ENCODE measurements at regions not wholly inside any gene's neighbourhood (a gene's known extent, or its start where the extent isn't known, plus 50 kb on each side); places are given as distances from the start of the nearest gene placed in this dataset.

DNA sequence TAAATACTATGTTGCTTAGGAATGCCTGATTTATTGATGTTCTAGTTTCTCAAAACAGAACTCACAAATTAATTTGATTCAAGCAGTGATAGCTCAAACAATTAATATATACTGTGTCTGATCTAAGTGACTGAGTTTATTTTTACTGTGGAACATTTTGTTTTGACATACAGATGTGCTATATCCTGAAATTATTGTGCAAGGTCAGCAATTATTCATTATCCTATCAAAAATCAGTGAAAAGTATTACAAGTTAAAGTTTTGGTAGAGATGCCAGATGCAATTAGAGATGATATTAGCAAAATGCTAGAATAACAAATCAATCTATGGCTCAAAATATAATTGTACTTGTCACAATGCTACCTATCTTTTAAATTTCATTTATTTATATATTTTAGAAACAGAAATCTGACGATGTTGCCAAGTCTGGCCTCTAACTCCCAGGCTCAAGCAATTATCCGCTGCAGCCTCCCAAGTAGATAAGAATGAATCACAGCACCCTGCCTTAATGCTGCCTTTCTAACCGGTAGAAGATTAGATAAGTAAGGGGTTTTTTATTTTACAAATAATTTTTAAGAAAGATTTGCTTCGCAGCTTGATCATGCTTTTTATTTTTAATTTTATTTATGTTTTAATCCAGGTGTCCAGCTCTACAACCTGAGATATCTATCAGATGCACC is 825.5 kb upstream of the NDST4 start:
- DNase-seq (ENCODE audit: low spot score), result no peak

DNA sequence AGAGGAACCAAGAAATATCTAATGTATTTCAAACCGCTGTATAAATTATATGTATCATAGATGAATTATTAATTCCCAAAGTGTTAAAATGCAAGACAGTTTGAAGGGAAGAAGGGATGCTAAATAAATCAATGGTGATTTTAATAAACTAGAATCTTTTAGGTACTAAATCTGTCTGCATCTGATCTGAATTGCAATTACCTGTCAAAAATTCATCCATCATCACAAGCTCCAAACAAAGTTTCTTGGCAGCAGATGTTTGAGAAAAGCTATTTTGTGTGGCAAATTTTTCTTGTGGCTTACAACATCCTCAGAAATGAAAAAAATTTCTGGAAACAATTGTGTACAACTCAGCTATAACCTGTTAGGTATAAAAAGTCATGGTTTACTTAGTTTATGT is 816.0 kb upstream of the NDST4 start:
- no peak for DNase-seq (ENCODE audit: low spot score)

- DNase-seq (ENCODE audit: low spot score), result no peak
These were observed 814.0 kb upstream of the NDST4 start for GRCh38 chr4:115927382-115927781.

GRCh38 chr4:115923152-115923551 is 809.7 kb upstream of the NDST4 start:
- DNase-seq (ENCODE audit: low spot score), result no peak

DNA sequence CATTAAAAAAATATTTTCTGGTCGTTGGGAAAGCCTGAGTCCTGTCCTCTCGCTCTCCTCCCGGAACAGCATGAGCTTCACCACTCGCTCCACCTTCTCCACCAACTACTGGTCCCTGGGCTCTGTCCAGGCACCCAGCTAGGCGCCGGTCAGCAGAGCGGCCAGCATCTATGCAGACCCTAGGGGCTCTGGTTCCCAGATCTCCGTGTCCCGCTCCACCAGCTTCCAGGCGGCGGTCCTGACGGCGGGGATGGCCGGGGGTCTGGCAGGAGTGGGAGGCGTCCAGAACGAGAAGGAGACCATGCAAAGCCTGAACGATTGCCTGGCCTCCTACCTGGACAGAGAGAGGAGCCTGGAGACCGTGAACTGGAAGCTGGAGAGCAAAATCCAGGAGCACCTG is 807.2 kb upstream of the NDST4 start:
- no peak for DNase-seq (ENCODE audit: low spot score)

DNA sequence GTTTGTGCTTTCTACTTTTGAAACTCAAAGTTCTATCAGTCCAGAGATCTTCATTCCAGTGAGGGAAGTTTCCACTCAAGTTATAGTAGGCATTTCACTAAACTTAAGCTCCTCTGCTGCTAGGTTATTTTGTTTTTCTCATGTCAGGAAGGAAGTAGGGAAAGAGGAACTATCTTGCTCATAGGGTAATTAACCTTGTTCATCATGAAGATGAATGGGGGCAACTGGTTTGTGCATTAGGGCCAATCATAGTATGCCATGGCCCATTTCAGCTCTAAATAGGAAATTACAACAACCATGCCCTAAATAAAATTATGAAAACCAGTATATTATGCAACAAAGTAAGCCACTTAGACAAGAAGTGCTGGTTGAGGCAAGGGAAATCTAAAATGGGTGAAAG is 804.7 kb upstream of the NDST4 start:
- no peak for DNase-seq (ENCODE audit: low spot score)

GRCh38 chr4:115906428-115906827 is 793.0 kb upstream of the NDST4 start:
- DNase-seq (ENCODE audit: low spot score), result no peak

DNA sequence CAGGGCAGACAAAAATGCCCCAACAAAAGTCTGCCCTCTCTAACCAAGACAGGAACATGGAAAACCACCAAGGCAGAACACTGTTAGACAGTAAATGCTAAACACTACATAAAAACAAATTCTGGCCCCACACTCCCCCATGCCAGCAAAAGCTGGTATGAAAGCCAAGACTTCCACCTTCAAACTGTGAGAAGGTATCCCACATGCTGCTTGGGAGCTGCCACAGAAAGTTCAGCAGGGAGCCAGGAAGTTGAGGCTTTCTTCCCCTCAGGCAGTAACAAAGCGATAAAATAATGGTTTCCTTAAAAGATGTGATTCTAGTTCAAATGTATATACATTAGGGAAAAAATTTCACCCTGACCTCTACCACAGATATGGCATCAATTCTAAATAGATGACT is 770.4 kb upstream of the NDST4 start:
- DNase-seq (ENCODE audit: low spot score), result no peak

DNA sequence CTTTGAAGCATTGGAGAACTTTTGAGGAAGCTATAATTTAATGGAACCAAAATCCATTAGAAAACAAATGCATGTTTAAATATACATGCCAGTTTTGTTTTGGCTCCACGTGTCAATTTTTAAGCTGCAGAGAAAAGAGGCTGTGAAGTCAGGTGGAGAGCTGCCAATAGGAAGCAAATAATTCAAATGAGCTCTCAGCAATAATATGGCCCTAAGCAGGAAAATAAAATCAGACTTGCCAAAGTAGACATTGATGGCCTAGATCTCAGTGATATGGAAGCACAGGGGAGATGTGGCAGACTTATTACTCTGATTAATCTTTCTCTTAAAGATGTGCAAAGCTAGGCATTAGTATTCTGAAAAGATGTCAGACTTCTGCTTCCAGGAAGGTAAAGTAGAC is 769.8 kb upstream of the NDST4 start:
- DNase-seq (ENCODE audit: low spot score), result no peak

- DNase-seq (ENCODE audit: low spot score), result no peak
These were observed 759.6 kb upstream of the NDST4 start for GRCh38 chr4:115873048-115873447.

DNA sequence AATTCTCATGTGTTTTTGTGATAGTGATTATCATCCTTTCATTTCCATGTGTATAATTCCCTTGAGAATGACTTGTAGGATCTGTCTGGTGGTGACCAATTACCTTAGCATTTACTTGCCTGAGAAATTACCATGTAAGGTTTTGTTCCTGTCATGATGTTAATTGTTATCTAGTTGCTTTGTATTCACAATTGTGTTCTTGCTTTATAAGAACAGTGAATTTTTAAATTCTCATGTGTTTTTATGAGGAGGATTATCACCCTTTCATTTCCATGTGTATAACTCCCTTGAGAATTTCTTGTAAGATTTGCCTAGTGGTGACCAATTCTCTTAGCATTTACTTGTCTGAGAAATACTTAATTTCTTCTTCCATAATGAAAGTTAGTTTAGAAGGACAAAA is 758.2 kb upstream of the NDST4 start:
- no peak for DNase-seq (ENCODE audit: low spot score)

GRCh38 chr4:115866364-115866896 is 753.0 kb upstream of the NDST4 start:
- no peak for DNase-seq (ENCODE audit: low spot score)

- no peak for DNase-seq (ENCODE audit: low spot score)
These were observed 752.3 kb upstream of the NDST4 start for GRCh38 chr4:115865736-115866135.

GRCh38 chr4:115852767-115853091 is 739.3 kb upstream of the NDST4 start:
- no peak for DNase-seq (ENCODE audit: low spot score)

DNA sequence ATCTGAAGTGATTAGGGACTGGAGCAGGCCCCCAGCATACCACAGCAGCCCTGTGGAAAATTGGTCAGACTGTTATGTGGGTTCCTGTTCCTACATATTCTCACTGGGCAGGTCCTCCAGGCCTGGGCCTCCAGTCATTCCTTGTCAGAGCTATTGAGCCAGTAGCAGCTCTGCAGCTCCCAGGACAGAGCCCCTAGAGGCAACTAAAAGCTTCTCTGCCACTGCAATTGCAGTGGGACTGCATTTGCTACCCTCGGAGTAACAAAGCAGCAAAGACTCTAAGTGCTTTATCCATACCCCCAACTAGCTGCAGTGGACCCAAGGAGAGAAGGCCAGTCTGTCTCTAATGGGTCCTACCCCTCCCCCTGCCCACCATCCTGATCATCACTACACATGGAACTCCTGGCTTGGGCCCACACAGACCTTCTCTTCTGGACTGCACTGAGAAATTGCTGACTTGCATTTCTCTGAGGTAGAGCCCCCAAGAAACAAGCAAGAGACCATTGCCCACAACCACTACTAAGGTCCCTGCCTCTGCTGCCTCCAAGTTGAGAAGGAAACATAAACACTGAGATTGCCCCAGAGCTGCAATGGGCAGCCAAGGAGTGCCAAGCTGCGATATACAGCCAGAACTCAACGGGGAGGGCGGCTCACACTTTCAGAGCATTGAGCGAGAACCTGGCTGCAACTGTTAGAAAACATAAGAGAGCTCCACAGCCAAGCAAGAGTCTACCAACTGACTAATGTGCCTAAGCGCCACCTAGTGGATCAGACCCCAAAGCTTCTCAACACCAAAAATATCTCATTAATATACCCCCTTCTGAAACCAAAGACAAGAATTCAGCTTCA is 738.7 kb upstream of the NDST4 start:
- DNase-seq (ENCODE audit: low spot score), result peak; percentile 67

- no peak for DNase-seq (ENCODE audit: low spot score)
These were observed 737.5 kb upstream of the NDST4 start for GRCh38 chr4:115850799-115851509.

- DNase-seq (ENCODE audit: low spot score), result peak; percentile 40
These were observed 730.8 kb upstream of the NDST4 start for GRCh38 chr4:115844180-115844579.

- DNase-seq (ENCODE audit: low spot score), result no peak
These were observed 728.5 kb upstream of the NDST4 start for GRCh38 chr4:115841871-115842270.

DNA sequence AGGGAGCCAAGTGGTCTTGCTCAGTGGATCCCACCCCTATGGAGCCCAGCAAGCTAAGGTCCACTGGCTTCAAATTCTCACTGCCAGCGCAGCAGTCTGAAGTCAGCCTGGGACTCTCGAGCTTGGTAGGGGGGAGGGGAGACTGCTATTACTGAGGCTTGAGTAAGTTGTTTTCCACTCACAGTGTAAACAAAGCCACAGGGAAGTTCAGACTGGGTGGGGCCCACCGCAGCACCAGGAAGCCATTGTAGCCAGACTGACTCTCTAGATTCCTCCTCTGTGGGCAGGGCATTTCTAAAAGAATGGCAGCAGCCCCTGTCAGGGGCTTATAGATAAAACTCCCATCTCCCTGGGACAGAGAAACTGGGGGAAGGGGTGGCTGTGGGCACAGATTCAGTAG is 721.0 kb upstream of the NDST4 start:
- DNase-seq (ENCODE audit: low spot score), result peak; percentile 72

DNA sequence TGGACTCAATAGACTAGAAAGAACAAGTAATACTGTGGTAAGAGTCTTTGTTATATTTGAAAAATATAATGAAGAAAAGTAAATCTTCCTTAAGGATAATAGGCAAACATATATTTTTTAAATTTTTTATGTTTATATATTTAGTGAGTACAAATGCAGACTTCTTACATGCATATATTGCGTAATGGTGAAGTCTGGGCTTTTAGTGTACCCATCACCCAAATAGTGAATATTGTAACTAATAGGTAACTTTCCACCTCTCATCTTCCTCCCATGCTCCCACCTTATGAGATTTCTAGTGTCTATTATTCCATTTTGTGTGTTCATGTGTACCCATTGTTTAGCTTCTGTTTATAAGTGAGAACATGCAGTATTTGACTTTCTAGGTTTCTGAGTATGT is 711.2 kb upstream of the NDST4 start:
- DNase-seq (ENCODE audit: low spot score), result no peak

DNA sequence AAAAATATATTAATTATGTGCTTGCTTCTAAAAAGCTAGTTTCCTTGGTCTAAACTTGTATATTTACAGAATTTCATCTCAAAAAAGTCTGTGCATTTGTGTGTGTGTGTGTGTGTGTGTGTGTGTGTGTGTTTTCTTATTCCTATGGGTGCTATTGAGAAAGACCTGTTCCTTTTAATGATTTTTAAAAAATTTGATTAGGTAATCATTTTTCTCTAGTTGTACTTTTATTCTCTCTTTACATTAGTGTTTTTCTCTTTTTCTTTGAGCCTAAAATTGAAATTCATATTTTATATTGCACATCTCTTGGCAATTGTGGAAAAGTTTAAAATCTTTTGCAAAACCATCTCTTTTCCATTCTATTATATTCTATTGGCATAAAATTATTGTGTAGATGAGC is 690.4 kb upstream of the NDST4 start:
- no peak for DNase-seq (ENCODE audit: low spot score)

DNA sequence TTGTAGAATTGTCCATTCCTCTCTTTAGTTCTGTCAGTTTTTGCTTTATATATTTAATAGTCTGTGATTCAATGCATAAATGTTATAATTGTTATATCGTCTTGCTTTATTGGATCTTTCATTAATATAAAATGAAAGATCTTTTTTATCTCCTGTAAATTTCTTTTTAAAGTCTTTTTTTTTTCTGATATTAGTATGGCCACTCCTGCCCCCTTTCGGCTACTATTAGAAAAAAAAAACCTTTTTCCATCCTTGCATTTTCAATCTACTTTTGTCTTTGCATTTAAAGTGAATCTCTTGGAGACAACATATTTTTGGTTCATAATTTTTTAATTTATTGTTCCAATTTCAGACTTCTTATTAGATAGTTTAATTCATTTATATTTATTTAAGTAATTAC is 677.4 kb upstream of the NDST4 start:
- no peak for DNase-seq (ENCODE audit: low spot score)
